ENCODE measurements at regions not wholly inside any gene's neighbourhood (a gene's known extent, or its start where the extent isn't known, plus 50 kb on each side); places are given as distances from the start of the nearest gene placed in this dataset.

GRCh38 chr3:35079403-35079802, 559.9 kb upstream of the ARPP21 start:
- no peak for TF ChIP-seq CTCF (conservative IDR thresholded peaks at IDR 0.05)
- no peak for TF ChIP-seq ZFX (IDR thresholded peaks at IDR 0.05)
